ENCODE measurements at regions not wholly inside any gene's neighbourhood (a gene's known extent, or its start where the extent isn't known, plus 50 kb on each side); places are given as distances from the start of the nearest gene placed in this dataset.

DNA sequence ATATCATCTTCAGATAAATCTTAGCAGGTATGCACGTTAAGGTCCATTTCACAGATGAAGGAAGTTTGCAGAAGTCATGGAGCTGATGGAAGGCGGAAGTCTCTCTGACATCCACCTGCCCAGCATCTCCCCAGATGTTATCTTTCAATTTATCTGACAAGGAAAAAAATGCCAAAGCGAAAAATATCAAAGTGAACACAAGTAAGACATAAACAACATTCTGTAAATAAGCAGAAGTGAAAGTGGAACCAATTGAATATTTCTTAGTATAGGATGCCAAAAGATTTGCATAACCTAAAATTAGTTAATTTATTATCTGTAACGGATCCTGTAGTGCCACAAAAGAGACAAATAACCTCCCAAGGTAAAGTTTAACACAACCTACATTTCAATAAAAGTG, 73.6 kb upstream of the NEBL start:
- Histone ChIP-seq H3K36me3 (ENCODE audit: control insufficient read depth in 2 of 3, insufficient read depth in 3 of 3, low read length in 3 of 3) (no peaks in the 10 kb centered on the region), H3K4me3 (ENCODE audit: low read length in 3 of 3) (no peak overlapping the region), H3K9ac (ENCODE audit: low read length in 3 of 3) (no peak overlapping the region), H3K4me1 (ENCODE audit: control insufficient read depth in 2 of 3, insufficient read depth in 2 of 3, low read depth in 1 of 3, low read length in 3 of 3) (peaks cover 0 to 2% (median 0%) of the 10 kb centered on the region in 3 donors), H3K27me3 (ENCODE audit: control insufficient read depth, insufficient read depth, low read length) (no peaks in the 10 kb centered on the region), H3K27ac (ENCODE audit: low read depth in 2 of 2, low read length in 2 of 2) (no peak overlapping the region), H3K9me3 (ENCODE audit: control insufficient read depth in 2 of 3, insufficient read depth in 1 of 3, low read length in 3 of 3) (no peaks in the 10 kb centered on the region)
- TF ChIP-seq, protein P1, sequence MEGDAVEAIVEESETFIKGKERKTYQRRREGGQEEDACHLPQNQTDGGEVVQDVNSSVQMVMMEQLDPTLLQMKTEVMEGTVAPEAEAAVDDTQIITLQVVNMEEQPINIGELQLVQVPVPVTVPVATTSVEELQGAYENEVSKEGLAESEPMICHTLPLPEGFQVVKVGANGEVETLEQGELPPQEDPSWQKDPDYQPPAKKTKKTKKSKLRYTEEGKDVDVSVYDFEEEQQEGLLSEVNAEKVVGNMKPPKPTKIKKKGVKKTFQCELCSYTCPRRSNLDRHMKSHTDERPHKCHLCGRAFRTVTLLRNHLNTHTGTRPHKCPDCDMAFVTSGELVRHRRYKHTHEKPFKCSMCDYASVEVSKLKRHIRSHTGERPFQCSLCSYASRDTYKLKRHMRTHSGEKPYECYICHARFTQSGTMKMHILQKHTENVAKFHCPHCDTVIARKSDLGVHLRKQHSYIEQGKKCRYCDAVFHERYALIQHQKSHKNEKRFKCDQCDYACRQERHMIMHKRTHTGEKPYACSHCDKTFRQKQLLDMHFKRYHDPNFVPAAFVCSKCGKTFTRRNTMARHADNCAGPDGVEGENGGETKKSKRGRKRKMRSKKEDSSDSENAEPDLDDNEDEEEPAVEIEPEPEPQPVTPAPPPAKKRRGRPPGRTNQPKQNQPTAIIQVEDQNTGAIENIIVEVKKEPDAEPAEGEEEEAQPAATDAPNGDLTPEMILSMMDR (IDR thresholded peaks at IDR 0.05; ENCODE audit: borderline replicate concordance, extremely low read depth, insufficient read depth) = no peak
- no peak for FAIRE-seq
- intact Hi-C loops (cut with DNase I) = no loop called here
- no peak for DNase-seq

- no peak for FAIRE-seq
- TF ChIP-seq, protein P1 (IDR thresholded peaks at IDR 0.05; ENCODE audit: borderline replicate concordance, extremely low read depth, insufficient read depth) = no peak
- DNase-seq = no peak
- intact Hi-C loops (cut with DNase I) = no loop called here
- H3K27me3 ChIP-seq (ENCODE audit: control insufficient read depth, insufficient read depth, low read length) = no peaks in the 10 kb centered on the region
- peaks cover 0 to 2% (median 0%) of the 10 kb centered on the region in 3 donors for H3K4me1 ChIP-seq (ENCODE audit: control insufficient read depth in 2 of 3, insufficient read depth in 2 of 3, low read depth in 1 of 3, low read length in 3 of 3)
- no peaks in the 10 kb centered on the region for H3K36me3 ChIP-seq (ENCODE audit: control insufficient read depth in 2 of 3, insufficient read depth in 3 of 3, low read length in 3 of 3)
- H3K27ac ChIP-seq (ENCODE audit: low read depth in 2 of 2, low read length in 2 of 2) = no peak overlapping the region
- H3K9ac ChIP-seq (ENCODE audit: low read length in 3 of 3) = no peak overlapping the region
- H3K9me3 ChIP-seq (ENCODE audit: control insufficient read depth in 2 of 3, insufficient read depth in 1 of 3, low read length in 3 of 3) = no peaks in the 10 kb centered on the region
- H3K4me3 ChIP-seq (ENCODE audit: low read length in 3 of 3) = no peak overlapping the region
Observed at GRCh38 chr10:20970044-20970443, 72.9 kb upstream of the NEBL start.

GRCh38 chr10:20966426-20966825, 69.3 kb upstream of the NEBL start:
- Histone ChIP-seq H3K4me3 (ENCODE audit: low read length in 3 of 3) (no peak overlapping the region), H3K4me1 (ENCODE audit: control insufficient read depth in 2 of 3, insufficient read depth in 2 of 3, low read depth in 1 of 3, low read length in 3 of 3) (peaks cover 0 to 2% (median 0%) of the 10 kb centered on the region in 3 donors), H3K9me3 (ENCODE audit: control insufficient read depth in 2 of 3, insufficient read depth in 1 of 3, low read length in 3 of 3) (no peaks in the 10 kb centered on the region), H3K36me3 (ENCODE audit: control insufficient read depth in 2 of 3, insufficient read depth in 3 of 3, low read length in 3 of 3) (no peaks in the 10 kb centered on the region), H3K27ac (ENCODE audit: low read depth in 2 of 2, low read length in 2 of 2) (no peak overlapping the region), H3K9ac (ENCODE audit: low read length in 3 of 3) (no peak overlapping the region), H3K27me3 (ENCODE audit: control insufficient read depth, insufficient read depth, low read length) (no peaks in the 10 kb centered on the region)
- FAIRE-seq = no peak
- DNase-seq = no peak
- TF ChIP-seq, protein P1 (IDR thresholded peaks at IDR 0.05; ENCODE audit: borderline replicate concordance, extremely low read depth, insufficient read depth) = no peak
- intact Hi-C loops (cut with DNase I) = no loop called here
